IMR-90 (cell line): ENCODE measurements at regions not wholly inside any gene's neighbourhood (a gene's known extent, or its start where the extent isn't known, plus 50 kb on each side); places are given as distances from the start of the nearest gene placed in this dataset.

Experiments
- ATAC-seq: fragments of 200-7000 bp; cut with Tn5 transposase; 2 replicates; pipeline ENCODE4 v1.9.1; 2020; ENCODE audit warnings: low read depth, mild to moderate bottlenecking, moderate library complexity
- BruUV-seq: library from RNA; stranded (reverse); fragments of 400-500 nt; replicated peaks from 2 replicates; lab custom pipeline; 2021; lab: Mats Ljungman, UMichigan
- CTCF ChIA-PET: fragments of 300-600 bp; formaldehyde crosslinking; extraction: SDS; loops from one replicate; lab custom pipeline; 2021; ENCODE audit warnings: antibody characterized with exemption; lab: Yijun Ruan, JAX
- POLR2A ChIA-PET: fragments of 300-600 bp; sonication (Branson Sonifier 250); formaldehyde crosslinking; loops from one replicate; lab custom pipeline; 2022; ENCODE audit warnings: antibody characterized with exemption; ENCODE audit not compliant: unreplicated experiment; lab: Charles Lee
- DNase-seq: peaks from one replicate; pipeline ENCODE4 v3.0.0; 2013
- H2AFZ ChIP-seq: replicated peaks from 2 replicates; pipeline ENCODE3; 2013; ENCODE audit warnings: low read length, mild to moderate bottlenecking; ENCODE audit not compliant: poor library complexity
- H2AK5ac ChIP-seq: 2 replicates; pipeline ENCODE4 v1.6.1; 2013; ENCODE audit warnings: low read depth, low read length, inconsistent platforms
- H2AK9ac ChIP-seq: replicated peaks from 2 replicates; pipeline ENCODE3; 2013; ENCODE audit warnings: mild to moderate bottlenecking, low read depth, low read length, moderate library complexity; ENCODE audit not compliant: poor library complexity
- H2BK120ac ChIP-seq: 2 replicates; pipeline ENCODE4 v1.6.1; 2013; ENCODE audit warnings: low read depth, low read length, inconsistent platforms
- H2BK15ac ChIP-seq: 3 replicates; pipeline ENCODE4 v1.6.1; 2013; ENCODE audit warnings: low read depth, low read length, inconsistent platforms
- H2BK20ac ChIP-seq: 2 replicates; pipeline ENCODE4 v1.6.1; 2013; ENCODE audit warnings: low read depth, mild to moderate bottlenecking, inconsistent platforms, low read length, moderate library complexity
- H2BK5ac ChIP-seq: 2 replicates; pipeline ENCODE4 v1.6.1; 2013; ENCODE audit warnings: mild to moderate bottlenecking, low read depth, low read length, inconsistent platforms; ENCODE audit not compliant: poor library complexity, severe bottlenecking
- H3K14ac ChIP-seq: replicated peaks from 2 replicates; pipeline ENCODE4 v1.6.1; 2013; ENCODE audit warnings: low read depth, low read length, inconsistent platforms
- H3K18ac ChIP-seq: 2 replicates; pipeline ENCODE4 v1.6.1; 2013; ENCODE audit warnings: low read depth, low read length, control low read depth
- H3K23ac ChIP-seq: 2 replicates; pipeline ENCODE4 v1.6.1; 2013; ENCODE audit warnings: low read depth, low read length, inconsistent platforms
- H3K27ac ChIP-seq: 2 replicates; pipeline ENCODE4 v1.5.1; 2013; ENCODE audit warnings: mild to moderate bottlenecking, control low read depth, low read length; ENCODE audit not compliant: insufficient read depth
- H3K27me3 ChIP-seq: 2 replicates; pipeline ENCODE4 v1.6.1; 2013; ENCODE audit warnings: low read length; ENCODE audit not compliant: control insufficient read depth, insufficient read depth
- H3K36me3 ChIP-seq: 2 replicates; pipeline ENCODE4 v1.6.1; 2013; ENCODE audit warnings: low read length, mixed read lengths; ENCODE audit not compliant: control insufficient read depth, insufficient read depth
- H3K4ac ChIP-seq: 2 replicates; pipeline ENCODE4 v1.6.1; 2013; ENCODE audit warnings: low read depth, low read length, inconsistent platforms
- H3K4me1 ChIP-seq: 2 replicates; pipeline ENCODE4 v1.6.1; 2013; ENCODE audit warnings: low read length, mixed read lengths; ENCODE audit not compliant: control insufficient read depth, insufficient read depth
- H3K4me2 ChIP-seq: 2 replicates; pipeline ENCODE4 v1.6.1; 2013; ENCODE audit warnings: low read depth, mild to moderate bottlenecking, control low read depth, low read length, moderate library complexity
- H3K4me3 ChIP-seq: 2 replicates; pipeline ENCODE4 v1.5.1; 2013; ENCODE audit warnings: low read depth, mild to moderate bottlenecking, control low read depth, low read length, moderate library complexity; ENCODE audit not compliant: insufficient read depth
- H3K56ac ChIP-seq: 2 replicates; pipeline ENCODE4 v1.6.1; 2013; ENCODE audit warnings: low read length, inconsistent platforms; ENCODE audit not compliant: insufficient read depth; ENCODE audit errors: extremely low read depth
- H3K79me1 ChIP-seq, 2 experiments: 2 replicates each; pipeline ENCODE4 v1.6.1; 2013; ENCODE audit warnings: low read length in 2 of 2, inconsistent platforms in 1 of 2, low read depth in 1 of 2
- H3K9ac ChIP-seq: 2 replicates; pipeline ENCODE4 v1.6.1; 2013; ENCODE audit warnings: low read depth, low read length, control low read depth
- H3K9me1 ChIP-seq: 2 replicates; pipeline ENCODE4 v1.6.1; 2013; ENCODE audit warnings: low read length, inconsistent platforms; ENCODE audit not compliant: insufficient read depth
- H3K9me3 ChIP-seq: 2 replicates; pipeline ENCODE4 v1.6.1; 2013; ENCODE audit warnings: low read length; ENCODE audit not compliant: control insufficient read depth, insufficient read depth
- H4K20me1 ChIP-seq: 2 replicates; pipeline ENCODE4 v1.6.1; 2013; ENCODE audit warnings: low read length, inconsistent platforms; ENCODE audit not compliant: insufficient read depth
- H4K5ac ChIP-seq: 2 replicates; pipeline ENCODE4 v1.6.1; 2013; ENCODE audit warnings: mild to moderate bottlenecking, low read depth, low read length, control low read depth
- H4K8ac ChIP-seq, 2 experiments: 2 replicates each; pipeline ENCODE4 v1.6.1; 2013; ENCODE audit warnings: low read depth in 2 of 2, low read length in 2 of 2, control low read depth in 1 of 2, inconsistent platforms in 1 of 2
- H4K91ac ChIP-seq: 2 replicates; pipeline ENCODE4 v1.6.1; 2013; ENCODE audit warnings: low read depth, low read length, inconsistent platforms; ENCODE audit not compliant: insufficient read depth
- BHLHE40 ChIP-seq: fragments of 150-350 bp; IDR thresholded peaks from 2 replicates; pipeline ENCODE4 v1.6.1; 2016; ENCODE audit warnings: mild to moderate bottlenecking, low read depth, low read length
- CEBPB ChIP-seq: IDR thresholded peaks from 2 replicates; pipeline ENCODE4 v1.6.1; 2012; ENCODE audit warnings: low read depth, low read length, improper control_type of control experiment
- CHD1 ChIP-seq: IDR thresholded peaks from 2 replicates; pipeline ENCODE4 v1.6.1; 2012; ENCODE audit warnings: low read depth, low read length, improper control_type of control experiment
- FOS ChIP-seq: fragments of 150-350 bp; IDR thresholded peaks from 2 replicates; pipeline ENCODE4 v1.6.1; 2016; ENCODE audit warnings: low read depth, low read length
- MAFK ChIP-seq: IDR thresholded peaks from 2 replicates; pipeline ENCODE4 v1.6.1; 2012; ENCODE audit warnings: low read depth, low read length, improper control_type of control experiment
- MAZ ChIP-seq: IDR thresholded peaks from 2 replicates; pipeline ENCODE4 v1.6.1; 2012; ENCODE audit warnings: low read depth, mild to moderate bottlenecking, low read length, improper control_type of control experiment, moderate library complexity, borderline replicate concordance
- RAD21 ChIP-seq: IDR thresholded peaks from 2 replicates; pipeline ENCODE4 v1.6.1; 2012; ENCODE audit warnings: low read length, improper control_type of control experiment
- RFX5 ChIP-seq: IDR thresholded peaks from 2 replicates; pipeline ENCODE4 v1.8.0; 2012; ENCODE audit warnings: low read depth, mild to moderate bottlenecking, low read length, moderate library complexity
- WGBS, 2 experiments: methylation state at CpG; one replicate each; pipeline versions ENCODE4 v1.1.5 to v1.1.7; 2013; ENCODE audit warnings: missing lambda C conversion rate in 2 of 2; ENCODE audit not compliant: insufficient read length in 1 of 2; ENCODE audit errors: extremely low coverage in 2 of 2; 5-methylcytosine and 5-hydroxymethylcytosine counted together
- dilution Hi-C: fragments of 300-500 bp; cut with HindIII; formaldehyde crosslinking; loops from one replicate; pipeline ENCODE4 v1.14.3; 2018; ENCODE audit warnings: low sequenced_read_pairs; ENCODE audit not compliant: unreplicated experiment
- in situ Hi-C: fragments of 300-500 bp; cut with MboI; formaldehyde crosslinking; loops from 3 replicates; pipeline ENCODE4 v1.14.3; 2019; ENCODE audit warnings: low sequenced_read_pairs, inconsistent platforms, mixed read lengths
- intact Hi-C: fragments of 100-400 bp; cut with micrococcal nuclease; formaldehyde crosslinking; loops from 2 replicates; pipeline ENCODE4 v1.10.0; 2022

GRCh38 chr6:169858935-169859351, 107.5 kb downstream of the ERMARD start:
- in situ Hi-C loops = no loop called here

More at GRCh38 chr6:169858935-169859351, 107.5 kb downstream of the ERMARD start:
- Histone ChIP-seq H3K4ac (no peak overlapping the region), H3K4me1 (no peaks in the 10 kb centered on the region), H3K9me3 (peaks cover 47% of the 10 kb centered on the region), H3K27ac (no peak overlapping the region), H2AK9ac (no peak overlapping the region), H3K56ac (no peak overlapping the region), H4K20me1 (no peaks in the 10 kb centered on the region), H3K36me3 (no peaks in the 10 kb centered on the region), H2BK20ac (no peak overlapping the region), H2BK15ac (no peak overlapping the region), H4K5ac (no peak overlapping the region), H3K9ac (no peak overlapping the region), H2BK5ac (no peak overlapping the region), H4K91ac (no peak overlapping the region), H2AK5ac (no peak overlapping the region), H3K23ac (no peak overlapping the region), H2BK120ac (no peak overlapping the region), H3K14ac (no peak overlapping the region), H2AFZ (no peak overlapping the region), H3K27me3 (no peaks in the 10 kb centered on the region), H4K8ac (no peak overlapping the region), H3K4me3 (no peak overlapping the region), H3K9me1 (no peaks in the 10 kb centered on the region), H3K4me2 (no peak overlapping the region), H3K79me1 (no peaks in the 10 kb centered on the region), H3K18ac (no peak overlapping the region)
- no TSS peak for BruUV-seq
- ChIA-PET POLR2A (no interaction called here), CTCF (no interaction called here)
- TF ChIP-seq MAFK (no peak), CEBPB (no peak), MAZ (no peak), CHD1 (no peak), FOS (no peak), RAD21 (no peak), RFX5 (no peak), BHLHE40 (no peak)
- DNase-seq (no peak), ATAC-seq (no peak)
- WGBS, 2 experiments = 76% methylated on average over 4 of the region's 10 CpGs; no CpG with 5 or more reads in 1 of the 2 experiments
- intact Hi-C loops = no loop called here
- dilution Hi-C loops = no loop called here
